GM12878 (cell line): ENCODE measurements at regions not wholly inside any gene's neighbourhood (a gene's known extent, or its start where the extent isn't known, plus 50 kb on each side); places are given as distances from the start of the nearest gene placed in this dataset.

Experiments used
- ESRRA ChIP-seq: IDR thresholded peaks from 2 replicates; pipeline ENCODE4 v1.6.1; 2012; ENCODE audit warnings: mild to moderate bottlenecking, low read length, improper control_type of control experiment
- ETV6 ChIP-seq, 2 experiments: fragments of 450-650 bp in 1 of 2; IDR thresholded peaks in 1 of 2; conservative IDR thresholded peaks in 1 of 2; 2 replicates each; pipeline ENCODE4 v1.6.1; 2014; ENCODE audit warnings: antibody characterized with exemption in 1 of 2, borderline replicate concordance in 1 of 2, low read depth in 1 of 2, mild to moderate bottlenecking in 1 of 2, moderate library complexity in 1 of 2
- EZH2 ChIP-seq: IDR thresholded peaks from 2 replicates; pipeline ENCODE4 v1.6.1; 2012; ENCODE audit warnings: low read depth, mild to moderate bottlenecking, control low read depth, inconsistent platforms, low read length, borderline replicate concordance; ENCODE audit not compliant: control insufficient read depth
- POLR2A ChIP-seq: IDR thresholded peaks from 2 replicates; pipeline ENCODE4 v1.6.1; 2011; ENCODE audit warnings: low read depth, mild to moderate bottlenecking, low read length
- RAD21 ChIP-seq: IDR thresholded peaks from 2 replicates; pipeline ENCODE4 v1.6.1; 2011; ENCODE audit warnings: mild to moderate bottlenecking, low read depth, low read length, moderate library complexity; ENCODE audit not compliant: insufficient read depth
- TF ChIP-seq, protein P1 (sequence below), 3 experiments: IDR thresholded peaks in 2 of 3; conservative IDR thresholded peaks in 1 of 3; 2 replicates each; pipeline ENCODE4 v1.5.1; 2011; ENCODE audit warnings: low read depth in 3 of 3, low read length in 3 of 3, mild to moderate bottlenecking in 3 of 3, control low read depth in 2 of 3, moderate library complexity in 2 of 3, inconsistent platforms in 1 of 3, mixed read lengths in 1 of 3; ENCODE audit not compliant: control insufficient read depth in 2 of 3, insufficient read depth in 1 of 3; ENCODE audit errors: extremely low read depth in 1 of 3

- TF ChIP-seq POLR2A (no peak), ETV6 (conservative IDR thresholded peaks at IDR 0.05 in 1 of 2, IDR thresholded peaks at IDR 0.05 in 1 of 2; ENCODE audit: borderline replicate concordance in 1 of 2, low read depth in 1 of 2) (no peak), ESRRA (no peak), EZH2 (no peak), RAD21 (no peak)
- TF ChIP-seq, protein P1, sequence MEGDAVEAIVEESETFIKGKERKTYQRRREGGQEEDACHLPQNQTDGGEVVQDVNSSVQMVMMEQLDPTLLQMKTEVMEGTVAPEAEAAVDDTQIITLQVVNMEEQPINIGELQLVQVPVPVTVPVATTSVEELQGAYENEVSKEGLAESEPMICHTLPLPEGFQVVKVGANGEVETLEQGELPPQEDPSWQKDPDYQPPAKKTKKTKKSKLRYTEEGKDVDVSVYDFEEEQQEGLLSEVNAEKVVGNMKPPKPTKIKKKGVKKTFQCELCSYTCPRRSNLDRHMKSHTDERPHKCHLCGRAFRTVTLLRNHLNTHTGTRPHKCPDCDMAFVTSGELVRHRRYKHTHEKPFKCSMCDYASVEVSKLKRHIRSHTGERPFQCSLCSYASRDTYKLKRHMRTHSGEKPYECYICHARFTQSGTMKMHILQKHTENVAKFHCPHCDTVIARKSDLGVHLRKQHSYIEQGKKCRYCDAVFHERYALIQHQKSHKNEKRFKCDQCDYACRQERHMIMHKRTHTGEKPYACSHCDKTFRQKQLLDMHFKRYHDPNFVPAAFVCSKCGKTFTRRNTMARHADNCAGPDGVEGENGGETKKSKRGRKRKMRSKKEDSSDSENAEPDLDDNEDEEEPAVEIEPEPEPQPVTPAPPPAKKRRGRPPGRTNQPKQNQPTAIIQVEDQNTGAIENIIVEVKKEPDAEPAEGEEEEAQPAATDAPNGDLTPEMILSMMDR (IDR thresholded peaks at IDR 0.05 in 2 of 3, conservative IDR thresholded peaks at IDR 0.05 in 1 of 3; ENCODE audit: control insufficient read depth in 2 of 3, extremely low read depth in 1 of 3, insufficient read depth in 1 of 3, low read depth in 3 of 3, low read length in 3 of 3) = no peak
These were observed 141.9 kb downstream of the SLIT2 start for GRCh38 chr4:20393486-20394100.
